Prostate gland (tissue), 2 donors: ENCODE measurements at regions not wholly inside any gene's neighbourhood (a gene's known extent, or its start where the extent isn't known, plus 50 kb on each side); places are given as distances from the start of the nearest gene placed in this dataset.

Experiments
- POLR2A ChIP-seq: fragments of 450-650 bp; IDR thresholded peaks from one replicate; pipeline ENCODE4 v1.6.1; 2016; ENCODE audit warnings: antibody characterized with exemption, mild to moderate bottlenecking
- POLR2AphosphoS5 ChIP-seq: sonication (generic); formaldehyde crosslinking; IDR thresholded peaks from one replicate; pipeline ENCODE4 v1.6.1; 2017; ENCODE audit warnings: antibody characterized with exemption
- TF ChIP-seq, protein P1 (sequence below), 4 experiments: fragments of 200-600 bp in 2 of 4; fragments of 450-650 bp in 2 of 4; sonication (generic) in 2 of 4; IDR thresholded peaks; 1 replicate in 3 of 4; 2 replicates in 1 of 4; pipeline ENCODE4 v1.5.1; 2016 to 2019; ENCODE audit warnings: antibody characterized with exemption in 4 of 4, mild to moderate bottlenecking in 2 of 4, moderate library complexity in 2 of 4

DNA sequence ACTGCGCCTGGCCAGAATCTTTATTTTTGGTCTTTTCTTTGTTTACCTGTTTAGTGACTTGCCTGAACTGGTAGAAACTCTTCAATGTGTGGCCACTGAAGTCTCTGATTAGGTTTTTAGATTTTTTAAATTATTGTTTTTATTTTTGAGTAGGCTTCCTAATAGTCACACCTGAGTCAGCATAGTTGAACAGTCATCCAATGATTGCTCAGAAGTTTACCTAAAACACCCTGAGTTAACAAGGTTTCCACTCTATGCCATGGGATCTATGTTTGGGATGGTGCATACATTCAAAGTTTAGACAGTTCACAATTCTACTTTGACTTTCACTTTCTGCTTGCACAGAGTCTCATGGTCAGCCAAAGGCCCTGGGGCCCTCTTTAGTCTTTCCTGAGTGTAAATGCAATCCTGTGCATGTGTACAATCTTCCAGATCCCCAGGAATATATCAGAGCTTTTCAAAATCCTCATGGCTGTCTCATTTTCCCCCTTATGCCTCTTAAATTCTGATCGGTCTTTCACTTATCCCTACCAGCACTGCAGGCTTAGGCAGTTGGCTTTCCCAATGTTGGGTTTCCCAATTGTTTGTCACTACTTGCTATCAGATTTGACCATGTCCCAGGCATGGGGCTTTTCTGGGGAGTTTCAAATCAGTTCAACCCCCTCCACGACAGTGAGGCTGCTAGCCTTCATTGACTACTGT lies 114.4 kb upstream of the RAB3GAP2 start:
- TF ChIP-seq, protein P1, sequence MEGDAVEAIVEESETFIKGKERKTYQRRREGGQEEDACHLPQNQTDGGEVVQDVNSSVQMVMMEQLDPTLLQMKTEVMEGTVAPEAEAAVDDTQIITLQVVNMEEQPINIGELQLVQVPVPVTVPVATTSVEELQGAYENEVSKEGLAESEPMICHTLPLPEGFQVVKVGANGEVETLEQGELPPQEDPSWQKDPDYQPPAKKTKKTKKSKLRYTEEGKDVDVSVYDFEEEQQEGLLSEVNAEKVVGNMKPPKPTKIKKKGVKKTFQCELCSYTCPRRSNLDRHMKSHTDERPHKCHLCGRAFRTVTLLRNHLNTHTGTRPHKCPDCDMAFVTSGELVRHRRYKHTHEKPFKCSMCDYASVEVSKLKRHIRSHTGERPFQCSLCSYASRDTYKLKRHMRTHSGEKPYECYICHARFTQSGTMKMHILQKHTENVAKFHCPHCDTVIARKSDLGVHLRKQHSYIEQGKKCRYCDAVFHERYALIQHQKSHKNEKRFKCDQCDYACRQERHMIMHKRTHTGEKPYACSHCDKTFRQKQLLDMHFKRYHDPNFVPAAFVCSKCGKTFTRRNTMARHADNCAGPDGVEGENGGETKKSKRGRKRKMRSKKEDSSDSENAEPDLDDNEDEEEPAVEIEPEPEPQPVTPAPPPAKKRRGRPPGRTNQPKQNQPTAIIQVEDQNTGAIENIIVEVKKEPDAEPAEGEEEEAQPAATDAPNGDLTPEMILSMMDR (IDR thresholded peaks at IDR 0.05) = no peak
- no peak for TF ChIP-seq POLR2A
- TF ChIP-seq POLR2AphosphoS5 = no peak
